ENCODE measurements at regions not wholly inside any gene's neighbourhood (a gene's known extent, or its start where the extent isn't known, plus 50 kb on each side); places are given as distances from the start of the nearest gene placed in this dataset.

- Histone ChIP-seq H3K9ac (ENCODE audit: control insufficient read depth, extremely low read depth, insufficient read depth, low read length) (no peak overlapping the region), H3K4me1 (ENCODE audit: control insufficient read depth, extremely low read depth, insufficient read depth, low read length) (no peaks in the 10 kb centered on the region), H3K4me3 (ENCODE audit: control insufficient read depth in 2 of 3, extremely low read depth in 1 of 3, insufficient read depth in 2 of 3, low read depth in 1 of 3, low read length in 3 of 3) (no peak overlapping the region), H2AFZ (ENCODE audit: control insufficient read depth, low read length) (no peak overlapping the region), H3K9me3 (ENCODE audit: control insufficient read depth, low read depth, low read length) (no peaks in the 10 kb centered on the region), H3K27ac (ENCODE audit: control insufficient read depth, insufficient read depth, low read length) (no peak overlapping the region), H4K20me1 (ENCODE audit: control insufficient read depth, extremely low read depth, insufficient read depth, low read length) (no peaks in the 10 kb centered on the region), H3K36me3 (ENCODE audit: control insufficient read depth in 2 of 2, extremely low read depth in 1 of 2, insufficient read depth in 2 of 2, low read length in 2 of 2) (no peaks in the 10 kb centered on the region), H3K79me2 (ENCODE audit: control insufficient read depth, insufficient read depth, low read length) (no peaks in the 10 kb centered on the region), H3K9me1 (ENCODE audit: control insufficient read depth, extremely low read depth, insufficient read depth, low read length) (no peaks in the 10 kb centered on the region), H3K4me2 (ENCODE audit: control insufficient read depth, extremely low read depth, insufficient read depth, low read depth, low read length) (no peak overlapping the region), H3K27me3 (ENCODE audit: control insufficient read depth, extremely low read depth, insufficient read depth, low read length) (no peaks in the 10 kb centered on the region)
- FAIRE-seq (no peak), DNase-seq (ENCODE audit: low read depth, low spot score) (no peak)
- dilution Hi-C loops (cut with MboI; ENCODE audit: extremely low pct_ligation_motif_present, low sequenced_read_pairs): no loop called here
- no peak for TF ChIP-seq EZH2 (IDR thresholded peaks at IDR 0.05; ENCODE audit: low read length)
- TF ChIP-seq, protein P1, sequence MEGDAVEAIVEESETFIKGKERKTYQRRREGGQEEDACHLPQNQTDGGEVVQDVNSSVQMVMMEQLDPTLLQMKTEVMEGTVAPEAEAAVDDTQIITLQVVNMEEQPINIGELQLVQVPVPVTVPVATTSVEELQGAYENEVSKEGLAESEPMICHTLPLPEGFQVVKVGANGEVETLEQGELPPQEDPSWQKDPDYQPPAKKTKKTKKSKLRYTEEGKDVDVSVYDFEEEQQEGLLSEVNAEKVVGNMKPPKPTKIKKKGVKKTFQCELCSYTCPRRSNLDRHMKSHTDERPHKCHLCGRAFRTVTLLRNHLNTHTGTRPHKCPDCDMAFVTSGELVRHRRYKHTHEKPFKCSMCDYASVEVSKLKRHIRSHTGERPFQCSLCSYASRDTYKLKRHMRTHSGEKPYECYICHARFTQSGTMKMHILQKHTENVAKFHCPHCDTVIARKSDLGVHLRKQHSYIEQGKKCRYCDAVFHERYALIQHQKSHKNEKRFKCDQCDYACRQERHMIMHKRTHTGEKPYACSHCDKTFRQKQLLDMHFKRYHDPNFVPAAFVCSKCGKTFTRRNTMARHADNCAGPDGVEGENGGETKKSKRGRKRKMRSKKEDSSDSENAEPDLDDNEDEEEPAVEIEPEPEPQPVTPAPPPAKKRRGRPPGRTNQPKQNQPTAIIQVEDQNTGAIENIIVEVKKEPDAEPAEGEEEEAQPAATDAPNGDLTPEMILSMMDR (optimal IDR thresholded peaks at IDR 0.05 in 1 of 3, IDR thresholded peaks at IDR 0.05 in 1 of 3, conservative IDR thresholded peaks at IDR 0.05 in 1 of 3; ENCODE audit: extremely low read depth in 1 of 3, insufficient read depth in 2 of 3, low read length in 3 of 3): no peak
Observed at GRCh38 chr3:40871394-40871793, 327.9 kb upstream of the CTNNB1 start.

DNA sequence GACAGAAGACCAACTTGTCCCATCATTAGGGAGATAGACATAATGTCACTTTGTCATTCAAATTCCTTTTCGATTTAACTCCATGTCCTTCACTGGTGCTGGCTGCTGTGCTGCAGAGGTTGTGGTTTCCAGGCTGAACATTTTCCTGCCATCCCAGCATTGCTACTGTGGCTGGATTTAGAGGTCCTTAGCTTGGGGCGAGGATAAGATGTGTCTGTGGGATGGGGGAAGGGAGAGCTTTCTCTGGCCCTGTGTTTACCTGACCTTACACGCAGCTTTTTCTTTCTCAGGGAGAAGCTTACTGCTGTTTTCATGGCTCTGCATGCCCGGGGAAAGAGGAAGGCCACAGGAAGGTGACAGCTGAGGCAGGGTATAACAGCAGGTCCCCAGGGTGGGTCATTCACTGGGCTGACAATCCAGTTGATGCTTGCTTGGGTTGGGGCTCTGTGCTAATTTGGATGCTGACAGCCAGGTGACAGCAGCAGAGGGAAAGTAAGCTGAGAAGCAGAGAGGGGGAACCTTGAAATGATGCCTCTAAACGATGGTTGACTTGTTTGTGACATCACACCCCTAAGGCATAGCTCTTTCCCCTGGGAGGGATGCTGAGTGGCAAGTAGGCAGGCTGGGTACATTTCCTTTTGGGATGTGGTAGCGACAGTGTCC lies 326.9 kb upstream of the CTNNB1 start:
- FAIRE-seq: no peak
- Histone ChIP-seq H3K27me3 (ENCODE audit: control insufficient read depth, extremely low read depth, insufficient read depth, low read length) (no peaks in the 10 kb centered on the region), H3K4me2 (ENCODE audit: control insufficient read depth, extremely low read depth, insufficient read depth, low read depth, low read length) (no peak overlapping the region), H3K9ac (ENCODE audit: control insufficient read depth, extremely low read depth, insufficient read depth, low read length) (no peak overlapping the region), H3K9me1 (ENCODE audit: control insufficient read depth, extremely low read depth, insufficient read depth, low read length) (no peaks in the 10 kb centered on the region), H3K79me2 (ENCODE audit: control insufficient read depth, insufficient read depth, low read length) (no peaks in the 10 kb centered on the region), H3K9me3 (ENCODE audit: control insufficient read depth, low read depth, low read length) (no peaks in the 10 kb centered on the region), H3K27ac (ENCODE audit: control insufficient read depth, insufficient read depth, low read length) (no peak overlapping the region), H3K4me1 (ENCODE audit: control insufficient read depth, extremely low read depth, insufficient read depth, low read length) (no peaks in the 10 kb centered on the region), H3K4me3 (ENCODE audit: control insufficient read depth in 2 of 3, extremely low read depth in 1 of 3, insufficient read depth in 2 of 3, low read depth in 1 of 3, low read length in 3 of 3) (no peak overlapping the region), H2AFZ (ENCODE audit: control insufficient read depth, low read length) (no peak overlapping the region), H4K20me1 (ENCODE audit: control insufficient read depth, extremely low read depth, insufficient read depth, low read length) (no peaks in the 10 kb centered on the region), H3K36me3 (ENCODE audit: control insufficient read depth in 2 of 2, extremely low read depth in 1 of 2, insufficient read depth in 2 of 2, low read length in 2 of 2) (no peaks in the 10 kb centered on the region)
- dilution Hi-C loops (cut with MboI; ENCODE audit: extremely low pct_ligation_motif_present, low sequenced_read_pairs): no loop called here
- no peak for TF ChIP-seq EZH2 (IDR thresholded peaks at IDR 0.05; ENCODE audit: low read length)
- TF ChIP-seq, protein P1 (optimal IDR thresholded peaks at IDR 0.05 in 1 of 3, IDR thresholded peaks at IDR 0.05 in 1 of 3, conservative IDR thresholded peaks at IDR 0.05 in 1 of 3; ENCODE audit: extremely low read depth in 1 of 3, insufficient read depth in 2 of 3, low read length in 3 of 3): no peak
- DNase-seq (ENCODE audit: low read depth, low spot score): no peak

Data from keratinocyte (primary cell).